Occipital lobe (tissue), 1 donor: ENCODE measurements at regions not wholly inside any gene's neighbourhood (a gene's known extent, or its start where the extent isn't known, plus 50 kb on each side); places are given as distances from the start of the nearest gene placed in this dataset.
"Not testable (repeated sequence)": the region's sequence is repeated elsewhere in the genome, so short reads cannot be mapped to it uniquely, and the experiment has no call there.

Source experiments
- DNase-seq: peaks from one replicate; lab custom pipeline; 2025; lab: John Stamatoyannopoulos, UW

- no peak for DNase-seq
These were observed 112.3 kb upstream of the SLC8A1 start for GRCh38 chr2:40564184-40564583.

- DNase-seq: no peak
These were observed 127.4 kb upstream of the SLC8A1 start for GRCh38 chr2:40579247-40579646.

GRCh38 chr2:40584432-40584831, 132.5 kb upstream of the SLC8A1 start:
- no peak for DNase-seq

GRCh38 chr2:40591774-40592173, 139.9 kb upstream of the SLC8A1 start:
- no peak for DNase-seq

GRCh38 chr2:40592218-40592617, 140.3 kb upstream of the SLC8A1 start:
- no peak for DNase-seq

GRCh38 chr2:40606862-40607261, 155.0 kb upstream of the SLC8A1 start:
- no peak for DNase-seq

GRCh38 chr2:40611196-40611595, 159.3 kb upstream of the SLC8A1 start:
- DNase-seq: no peak

- DNase-seq: no peak
These were observed 174.0 kb upstream of the SLC8A1 start for GRCh38 chr2:40625849-40626248.

GRCh38 chr2:40628556-40628955, 176.7 kb upstream of the SLC8A1 start:
- DNase-seq: no peak

GRCh38 chr2:40629768-40630434, 178.0 kb upstream of the SLC8A1 start:
- no peak for DNase-seq

- no peak for DNase-seq
These were observed 187.4 kb upstream of the SLC8A1 start for GRCh38 chr2:40639320-40639719.

GRCh38 chr2:40642237-40642636, 190.3 kb upstream of the SLC8A1 start:
- DNase-seq: no peak

- DNase-seq: no peak
These were observed 190.8 kb upstream of the SLC8A1 start for GRCh38 chr2:40642726-40643125.

GRCh38 chr2:40646642-40647041, 194.8 kb upstream of the SLC8A1 start:
- no peak for DNase-seq

- no peak for DNase-seq
These were observed 200.3 kb upstream of the SLC8A1 start for GRCh38 chr2:40652155-40652554.

GRCh38 chr2:40653829-40654228, 201.9 kb upstream of the SLC8A1 start:
- DNase-seq: no peak

GRCh38 chr2:40654346-40654745, 202.5 kb upstream of the SLC8A1 start:
- DNase-seq: no peak

GRCh38 chr2:40658941-40659340, 207.1 kb upstream of the SLC8A1 start:
- DNase-seq: no peak

- no peak for DNase-seq
These were observed 213.8 kb upstream of the SLC8A1 start for GRCh38 chr2:40665493-40666232.

GRCh38 chr2:40666398-40666797, 214.5 kb upstream of the SLC8A1 start:
- DNase-seq: no peak

- DNase-seq: no peak
These were observed 216.5 kb upstream of the SLC8A1 start for GRCh38 chr2:40668425-40668824.

- not testable (repeated sequence) for DNase-seq
These were observed 224.4 kb upstream of the SLC8A1 start for GRCh38 chr2:40676134-40676790.

- DNase-seq: no peak
These were observed 228.7 kb upstream of the SLC8A1 start for GRCh38 chr2:40680547-40680946.
